Breast epithelium (tissue), 3 donors: ENCODE measurements at regions not wholly inside any gene's neighbourhood (a gene's known extent, or its start where the extent isn't known, plus 50 kb on each side); places are given as distances from the start of the nearest gene placed in this dataset.

Source experiments
- CTCF ChIP-seq, 3 donors: fragments of 450-650 bp; IDR thresholded peaks; one replicate each; pipeline ENCODE4 v1.5.1; 2016 to 2017; ENCODE audit warnings: antibody characterized with exemption in 3 of 3, mild to moderate bottlenecking in 3 of 3, moderate library complexity in 3 of 3
- POLR2A ChIP-seq: fragments of 450-650 bp; IDR thresholded peaks from one replicate; pipeline ENCODE4 v1.6.1; 2016; ENCODE audit warnings: antibody characterized with exemption, mild to moderate bottlenecking, moderate library complexity

- TF ChIP-seq CTCF (IDR thresholded peaks at IDR 0.05) (no peak), POLR2A (no peak)
These were observed 61.3 kb upstream of the HAAO start for GRCh38 chr2:42853549-42854206.
